ENCODE measurements at regions not wholly inside any gene's neighbourhood (a gene's known extent, or its start where the extent isn't known, plus 50 kb on each side); places are given as distances from the start of the nearest gene placed in this dataset.

- peak; percentile 27 for DNase-seq (ENCODE audit: low spot score)
Measured at GRCh38 chr3:30495172-30496065, 111.0 kb upstream of the TGFBR2 start.

- peak; percentile 31 for DNase-seq (ENCODE audit: low spot score)
Measured at GRCh38 chr3:30496066-30496966, 110.1 kb upstream of the TGFBR2 start.

- DNase-seq (ENCODE audit: low spot score) = no peak
Measured at GRCh38 chr3:30498587-30498967, 107.8 kb upstream of the TGFBR2 start.

- no peak for DNase-seq (ENCODE audit: low spot score)
Measured at GRCh38 chr3:30500666-30501399, 105.6 kb upstream of the TGFBR2 start.

- DNase-seq (ENCODE audit: low spot score) = no peak
Measured at GRCh38 chr3:30501526-30501925, 104.9 kb upstream of the TGFBR2 start.

- DNase-seq (ENCODE audit: low spot score) = no peak
Measured at GRCh38 chr3:30502051-30502741, 104.2 kb upstream of the TGFBR2 start.

GRCh38 chr3:30502742-30503073 lies 103.7 kb upstream of the TGFBR2 start:
- no peak for DNase-seq (ENCODE audit: low spot score)

GRCh38 chr3:30503446-30503845 lies 103.0 kb upstream of the TGFBR2 start:
- no peak for DNase-seq (ENCODE audit: low spot score)

GRCh38 chr3:30504939-30505338 lies 101.5 kb upstream of the TGFBR2 start:
- no peak for DNase-seq (ENCODE audit: low spot score)

- DNase-seq (ENCODE audit: low spot score) = no peak
Measured at GRCh38 chr3:30505866-30506520, 100.4 kb upstream of the TGFBR2 start.

GRCh38 chr3:30508339-30508738 lies 98.1 kb upstream of the TGFBR2 start:
- DNase-seq (ENCODE audit: low spot score) = no peak

- DNase-seq (ENCODE audit: low spot score) = no peak
Measured at GRCh38 chr3:30510596-30510995, 95.8 kb upstream of the TGFBR2 start.

- DNase-seq (ENCODE audit: low spot score) = no peak
Measured at GRCh38 chr3:30511524-30512251, 94.7 kb upstream of the TGFBR2 start.

- DNase-seq (ENCODE audit: low spot score) = no peak
Measured at GRCh38 chr3:30512576-30512975, 93.8 kb upstream of the TGFBR2 start.

- DNase-seq (ENCODE audit: low spot score) = no peak
Measured at GRCh38 chr3:30513374-30514152, 92.8 kb upstream of the TGFBR2 start.

- no peak for DNase-seq (ENCODE audit: low spot score)
Measured at GRCh38 chr3:30516238-30516637, 90.2 kb upstream of the TGFBR2 start.

GRCh38 chr3:30518181-30518864 lies 88.1 kb upstream of the TGFBR2 start:
- DNase-seq (ENCODE audit: low spot score) = peak; percentile 6

GRCh38 chr3:30518872-30519271 lies 87.5 kb upstream of the TGFBR2 start:
- no peak for DNase-seq (ENCODE audit: low spot score)

- DNase-seq (ENCODE audit: low spot score) = no peak
Measured at GRCh38 chr3:30520699-30521098, 85.7 kb upstream of the TGFBR2 start.

Measured in globus pallidus (tissue), 1 donor.